WTC11 (cell line): ENCODE measurements at regions not wholly inside any gene's neighbourhood (a gene's known extent, or its start where the extent isn't known, plus 50 kb on each side); places are given as distances from the start of the nearest gene placed in this dataset.

Source experiments
- ATAC-seq: fragments of 200-7000 bp; cut with Tn5 transposase; 2 replicates; pipeline ENCODE4 v1.10.0; 2021; ENCODE audit warnings: mild to moderate bottlenecking, moderate library complexity
- CTCF ChIA-PET: fragments of 300-600 bp; sonication (Branson Sonifier 250); formaldehyde crosslinking; loops from one replicate; lab custom pipeline; 2021; ENCODE audit warnings: antibody characterized with exemption; lab: Charles Lee
- POLR2A ChIA-PET: fragments of 350-600 bp; sonication (Branson Sonifier 250); formaldehyde crosslinking; loops from one replicate; lab custom pipeline; 2021; ENCODE audit warnings: antibody characterized with exemption; lab: Charles Lee
- DNase-seq: peaks from one replicate; pipeline ENCODE4 v3.0.0; 2021; ENCODE audit warnings: low spot score
- H3K27ac Mint-ChIP-seq: 2 replicates; pipeline ENCODE4 v1.8.0; 2021; ENCODE audit warnings: mixed read lengths
- H3K27me3 Mint-ChIP-seq: 2 replicates; pipeline ENCODE4 v1.8.0; 2021; ENCODE audit warnings: low read depth, mild to moderate bottlenecking, moderate library complexity, mixed read lengths
- H3K36me3 Mint-ChIP-seq: 2 replicates; pipeline ENCODE4 v1.8.0; 2021; ENCODE audit warnings: mixed read lengths
- H3K4me1 Mint-ChIP-seq: 2 replicates; pipeline ENCODE4 v1.8.0; 2022; ENCODE audit warnings: mixed read lengths
- H3K4me3 Mint-ChIP-seq: 2 replicates; pipeline ENCODE4 v1.8.0; 2021; ENCODE audit warnings: mild to moderate bottlenecking, moderate library complexity, mixed read lengths
- H3K9me3 Mint-ChIP-seq: 2 replicates; pipeline ENCODE4 v1.8.0; 2021; ENCODE audit warnings: mixed read lengths
- AR ChIP-seq: fragments of 250-450 bp; sonication (Bioruptor Pico); IDR thresholded peaks from 2 replicates; pipeline ENCODE4 v1.9.0; 2021; ENCODE audit warnings: mild to moderate bottlenecking
- ATF6 ChIP-seq: sonication (generic); formaldehyde crosslinking; IDR thresholded peaks from 2 replicates; pipeline ENCODE4 v1.8.1; 2023; ENCODE audit warnings: mild to moderate bottlenecking, missing genetic modification reagents
- CREM ChIP-seq: sonication (generic); formaldehyde crosslinking; IDR thresholded peaks from 2 replicates; pipeline ENCODE4 v1.8.1; 2022; ENCODE audit warnings: mild to moderate bottlenecking, missing genetic modification reagents, moderate library complexity
- EMX1 ChIP-seq: fragments of 250-450 bp; sonication (Bioruptor Pico); IDR thresholded peaks from 2 replicates; pipeline ENCODE4 v1.8.0; 2021; ENCODE audit warnings: mild to moderate bottlenecking
- FOXJ3 ChIP-seq: sonication (generic); formaldehyde crosslinking; IDR thresholded peaks from 2 replicates; pipeline ENCODE4 v1.9.0; 2021; ENCODE audit warnings: missing genetic modification reagents, mild to moderate bottlenecking, borderline replicate concordance
- FOXK1 ChIP-seq: sonication (generic); formaldehyde crosslinking; IDR thresholded peaks from 2 replicates; pipeline ENCODE4 v1.8.0; 2022; ENCODE audit warnings: mild to moderate bottlenecking, moderate library complexity, missing genetic modification reagents
- GTF2I ChIP-seq: fragments of 250-450 bp; sonication (Bioruptor Pico); conservative IDR thresholded peaks from 2 replicates; pipeline ENCODE4 v1.4.0; 2021; ENCODE audit warnings: mild to moderate bottlenecking
- IRF2 ChIP-seq: sonication (generic); formaldehyde crosslinking; IDR thresholded peaks from 2 replicates; pipeline ENCODE4 v1.8.0; 2022; ENCODE audit warnings: low read depth, missing genetic modification reagents, borderline replicate concordance
- JAZF1 ChIP-seq: fragments of 250-450 bp; sonication (Bioruptor Pico); IDR thresholded peaks from 2 replicates; pipeline ENCODE4 v1.9.0; 2021; ENCODE audit warnings: moderate library complexity, mild to moderate bottlenecking, inconsistent platforms
- JUN ChIP-seq: sonication (generic); formaldehyde crosslinking; IDR thresholded peaks from 2 replicates; pipeline ENCODE4 v1.8.0; 2023; ENCODE audit warnings: mild to moderate bottlenecking, missing genetic modification reagents
- KAT7 ChIP-seq: sonication (generic); formaldehyde crosslinking; IDR thresholded peaks from 2 replicates; pipeline ENCODE4 v1.8.1; 2023; ENCODE audit warnings: missing genetic modification reagents, mild to moderate bottlenecking, borderline replicate concordance
- NFATC4 ChIP-seq: fragments of 250-450 bp; sonication (Bioruptor Pico); IDR thresholded peaks from 2 replicates; pipeline ENCODE4 v1.9.0; 2021; ENCODE audit warnings: mild to moderate bottlenecking
- NR2C2 ChIP-seq: sonication (generic); formaldehyde crosslinking; IDR thresholded peaks from 2 replicates; pipeline ENCODE4 v1.8.0; 2022; ENCODE audit warnings: mild to moderate bottlenecking, missing genetic modification reagents
- TEAD4 ChIP-seq: sonication (generic); formaldehyde crosslinking; IDR thresholded peaks from 2 replicates; pipeline ENCODE4 v1.8.0; 2022; ENCODE audit warnings: mild to moderate bottlenecking, missing genetic modification reagents
- TP53 ChIP-seq: sonication (generic); formaldehyde crosslinking; IDR thresholded peaks from 2 replicates; pipeline ENCODE4 v1.8.1; 2023; ENCODE audit warnings: mild to moderate bottlenecking, missing genetic modification reagents
- USF1 ChIP-seq: sonication (generic); formaldehyde crosslinking; IDR thresholded peaks from 2 replicates; pipeline ENCODE4 v1.8.0; 2022; ENCODE audit warnings: mild to moderate bottlenecking, missing genetic modification reagents
- ZBTB21 ChIP-seq: sonication (generic); formaldehyde crosslinking; IDR thresholded peaks from 2 replicates; pipeline ENCODE4 v1.8.1; 2023; ENCODE audit warnings: mild to moderate bottlenecking, missing genetic modification reagents, borderline replicate concordance
- ZNF416 ChIP-seq: fragments of 250-450 bp; sonication (Bioruptor Pico); IDR thresholded peaks from 2 replicates; pipeline ENCODE4 v1.9.0; 2021; ENCODE audit warnings: mild to moderate bottlenecking, inconsistent platforms
- TF ChIP-seq, protein P1 (sequence below): sonication (generic); formaldehyde crosslinking; IDR thresholded peaks from 2 replicates; pipeline ENCODE4 v1.8.1; 2023; ENCODE audit warnings: mild to moderate bottlenecking, missing genetic modification reagents, moderate library complexity
- TF ChIP-seq, protein P2 (sequence below): sonication (generic); formaldehyde crosslinking; IDR thresholded peaks from 2 replicates; pipeline ENCODE4 v1.8.1; 2022; ENCODE audit warnings: low read depth, mild to moderate bottlenecking, moderate library complexity, missing genetic modification reagents, borderline replicate concordance
- TF ChIP-seq, protein P3 (sequence below): sonication (generic); formaldehyde crosslinking; IDR thresholded peaks from 2 replicates; pipeline ENCODE4 v1.8.0; 2022; ENCODE audit warnings: mild to moderate bottlenecking, missing genetic modification reagents
- TF ChIP-seq, protein P4 (sequence below): fragments of 200-600 bp; IDR thresholded peaks from 2 replicates; pipeline ENCODE4 v1.8.0; 2022; ENCODE audit warnings: antibody characterized with exemption

DNA sequence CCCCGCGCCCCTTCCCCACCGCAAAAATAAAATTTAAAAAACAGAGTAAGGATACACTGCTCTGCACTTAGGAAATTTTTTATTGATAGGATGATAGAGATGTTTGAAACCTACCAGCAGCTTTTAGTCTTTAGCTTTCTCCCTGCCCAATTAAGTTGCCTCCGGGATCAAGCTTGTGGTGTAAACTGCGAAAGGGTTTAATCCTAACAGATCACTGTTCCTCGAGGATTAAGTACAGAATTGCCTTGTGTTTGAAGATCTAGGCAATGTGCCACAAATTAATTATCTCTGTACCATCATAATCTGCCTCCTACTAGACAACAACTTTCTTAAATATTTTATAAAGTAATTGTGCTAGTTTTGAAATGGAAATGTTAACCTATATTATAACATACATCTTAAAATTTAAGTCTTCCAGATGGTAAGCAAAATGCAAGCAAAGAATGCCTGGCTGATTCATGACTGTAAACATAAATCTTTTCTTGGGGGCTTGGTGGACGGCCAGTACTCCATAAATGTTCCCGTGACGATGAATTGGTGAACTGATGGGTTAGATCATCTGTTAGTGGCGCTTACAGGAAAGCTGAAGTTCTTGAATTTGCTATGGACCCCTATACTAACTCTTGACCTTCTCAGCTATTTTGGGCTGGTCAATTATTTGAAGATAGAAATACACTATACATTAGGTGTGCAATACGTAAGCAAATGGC, 58.0 kb upstream of the ARHGAP18 start:
- ChIA-PET CTCF (interaction anchor here (1.2 to 1.8 kb wide), 4 partner anchors 37 to 253 kb away, joined by 3 to 7 read pairs (median 5); no protein-coding TSS in a partner anchor), POLR2A (interaction anchor here (0.5 to 1.1 kb wide), 2 partner anchors 23 to 63 kb away, joined by 3 to 4 read pairs; no protein-coding TSS in a partner anchor)
- peaks cover 10% of the 10 kb centered on the region for H3K9me3 Mint-ChIP-seq
- ATAC-seq (no peak), DNase-seq (no peak)
- peaks cover 15% of the 10 kb centered on the region for H3K4me1 Mint-ChIP-seq
- H3K27me3 Mint-ChIP-seq, result peaks cover 43% of the 10 kb centered on the region
- peak overlapping the region; percentile 81 for H3K4me3 Mint-ChIP-seq
- TF ChIP-seq FOXJ3 (no peak), TEAD4 (CRISPR knock-in tag) (no peak), NFATC4 (CRISPR knock-in tag) (no peak)
- H3K36me3 Mint-ChIP-seq, result 0 out of 2 replicates have a peak, but pooled peaks cover 2% of the 10 kb centered on the region
- H3K27ac Mint-ChIP-seq, result no peak overlapping the region

GRCh38 chr6:129766959-129767728, 57.2 kb upstream of the ARHGAP18 start:
- ATAC-seq, result peak; percentile 85
- Mint-ChIP-seq H3K36me3 (0 out of 2 replicates have a peak, but pooled peaks cover under 1% of the 10 kb centered on the region), H3K4me3 (peak overlapping the region; percentile 81), H3K9me3 (peaks cover 6% of the 10 kb centered on the region), H3K4me1 (peaks cover 15% of the 10 kb centered on the region), H3K27me3 (peaks cover 43% of the 10 kb centered on the region), H3K27ac (no peak overlapping the region)
- CTCF ChIA-PET, result interaction anchor here (0.9 to 1.8 kb wide), 6 partner anchors 8 to 268 kb away, joined by 3 to 7 read pairs (median 4); no protein-coding TSS in a partner anchor
- POLR2A ChIA-PET, result interaction anchor here (1.1 kb wide), 1 partner anchor 23 kb away, joined by 3 read pairs; no protein-coding TSS in a partner anchor
- peak; percentile 67 for DNase-seq
- no peak for TF ChIP-seq NFATC4 (CRISPR knock-in tag)
- TF ChIP-seq JAZF1 (CRISPR knock-in tag), result no peak
- TF ChIP-seq, protein P1, sequence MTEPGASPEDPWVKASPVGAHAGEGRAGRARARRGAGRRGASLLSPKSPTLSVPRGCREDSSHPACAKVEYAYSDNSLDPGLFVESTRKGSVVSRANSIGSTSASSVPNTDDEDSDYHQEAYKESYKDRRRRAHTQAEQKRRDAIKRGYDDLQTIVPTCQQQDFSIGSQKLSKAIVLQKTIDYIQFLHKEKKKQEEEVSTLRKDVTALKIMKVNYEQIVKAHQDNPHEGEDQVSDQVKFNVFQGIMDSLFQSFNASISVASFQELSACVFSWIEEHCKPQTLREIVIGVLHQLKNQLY (CRISPR knock-in tag), result no peak
- no peak for TF ChIP-seq NR2C2 (CRISPR knock-in tag)
- TF ChIP-seq GTF2I, result no peak
- no peak for TF ChIP-seq ZNF416 (CRISPR knock-in tag)
- no peak for TF ChIP-seq KAT7 (CRISPR knock-in tag)
- TF ChIP-seq ATF6 (CRISPR knock-in tag), result no peak
- no peak for TF ChIP-seq FOXK1 (CRISPR knock-in tag)
- TF ChIP-seq, protein P2, sequence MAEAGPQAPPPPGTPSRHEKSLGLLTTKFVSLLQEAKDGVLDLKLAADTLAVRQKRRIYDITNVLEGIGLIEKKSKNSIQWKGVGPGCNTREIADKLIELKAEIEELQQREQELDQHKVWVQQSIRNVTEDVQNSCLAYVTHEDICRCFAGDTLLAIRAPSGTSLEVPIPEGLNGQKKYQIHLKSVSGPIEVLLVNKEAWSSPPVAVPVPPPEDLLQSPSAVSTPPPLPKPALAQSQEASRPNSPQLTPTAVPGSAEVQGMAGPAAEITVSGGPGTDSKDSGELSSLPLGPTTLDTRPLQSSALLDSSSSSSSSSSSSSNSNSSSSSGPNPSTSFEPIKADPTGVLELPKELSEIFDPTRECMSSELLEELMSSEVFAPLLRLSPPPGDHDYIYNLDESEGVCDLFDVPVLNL (CRISPR knock-in tag), result no peak
- no peak for TF ChIP-seq ZBTB21
- no peak for TF ChIP-seq AR (CRISPR knock-in tag)
- TF ChIP-seq USF1 (CRISPR knock-in tag), result no peak; the same call in 1 of the 2 replicates
- no peak for TF ChIP-seq IRF2
- TF ChIP-seq, protein P3, sequence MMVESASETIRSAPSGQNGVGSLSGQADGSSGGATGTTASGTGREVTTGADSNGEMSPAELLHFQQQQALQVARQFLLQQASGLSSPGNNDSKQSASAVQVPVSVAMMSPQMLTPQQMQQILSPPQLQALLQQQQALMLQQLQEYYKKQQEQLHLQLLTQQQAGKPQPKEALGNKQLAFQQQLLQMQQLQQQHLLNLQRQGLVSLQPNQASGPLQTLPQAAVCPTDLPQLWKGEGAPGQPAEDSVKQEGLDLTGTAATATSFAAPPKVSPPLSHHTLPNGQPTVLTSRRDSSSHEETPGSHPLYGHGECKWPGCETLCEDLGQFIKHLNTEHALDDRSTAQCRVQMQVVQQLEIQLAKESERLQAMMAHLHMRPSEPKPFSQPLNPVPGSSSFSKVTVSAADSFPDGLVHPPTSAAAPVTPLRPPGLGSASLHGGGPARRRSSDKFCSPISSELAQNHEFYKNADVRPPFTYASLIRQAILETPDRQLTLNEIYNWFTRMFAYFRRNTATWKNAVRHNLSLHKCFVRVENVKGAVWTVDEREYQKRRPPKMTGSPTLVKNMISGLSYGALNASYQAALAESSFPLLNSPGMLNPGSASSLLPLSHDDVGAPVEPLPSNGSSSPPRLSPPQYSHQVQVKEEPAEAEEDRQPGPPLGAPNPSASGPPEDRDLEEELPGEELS (CRISPR knock-in tag), result 0 out of 2 replicates have a peak, but pooled peaks have one; percentile 17
- TF ChIP-seq, protein P4, sequence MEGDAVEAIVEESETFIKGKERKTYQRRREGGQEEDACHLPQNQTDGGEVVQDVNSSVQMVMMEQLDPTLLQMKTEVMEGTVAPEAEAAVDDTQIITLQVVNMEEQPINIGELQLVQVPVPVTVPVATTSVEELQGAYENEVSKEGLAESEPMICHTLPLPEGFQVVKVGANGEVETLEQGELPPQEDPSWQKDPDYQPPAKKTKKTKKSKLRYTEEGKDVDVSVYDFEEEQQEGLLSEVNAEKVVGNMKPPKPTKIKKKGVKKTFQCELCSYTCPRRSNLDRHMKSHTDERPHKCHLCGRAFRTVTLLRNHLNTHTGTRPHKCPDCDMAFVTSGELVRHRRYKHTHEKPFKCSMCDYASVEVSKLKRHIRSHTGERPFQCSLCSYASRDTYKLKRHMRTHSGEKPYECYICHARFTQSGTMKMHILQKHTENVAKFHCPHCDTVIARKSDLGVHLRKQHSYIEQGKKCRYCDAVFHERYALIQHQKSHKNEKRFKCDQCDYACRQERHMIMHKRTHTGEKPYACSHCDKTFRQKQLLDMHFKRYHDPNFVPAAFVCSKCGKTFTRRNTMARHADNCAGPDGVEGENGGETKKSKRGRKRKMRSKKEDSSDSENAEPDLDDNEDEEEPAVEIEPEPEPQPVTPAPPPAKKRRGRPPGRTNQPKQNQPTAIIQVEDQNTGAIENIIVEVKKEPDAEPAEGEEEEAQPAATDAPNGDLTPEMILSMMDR, result no peak
- no peak for TF ChIP-seq JUN (CRISPR knock-in tag)
- TF ChIP-seq TP53, result no peak
- no peak for TF ChIP-seq EMX1
- peak; percentile 40; the same call in 1 of the 2 replicates for TF ChIP-seq CREM (CRISPR knock-in tag)
